Heart left ventricle (tissue), 16 donors: ENCODE measurements at regions not wholly inside any gene's neighbourhood (a gene's known extent, or its start where the extent isn't known, plus 50 kb on each side); places are given as distances from the start of the nearest gene placed in this dataset.
A peak's percentile ranks its signal among the peaks of the same experiment; 100 is the strongest.

Experiments
- ATAC-seq, 4 donors: fragments of 200-7000 bp; cut with Tn5 transposase; one replicate each; pipeline ENCODE4 v1.9.1; 2020 to 2022; ENCODE audit warnings: moderate library complexity in 4 of 4, mild to moderate bottlenecking in 3 of 4, moderate number of reproducible peaks in 1 of 4
- DNase-seq, 5 donors: peaks; one replicate each; pipeline ENCODE4 v3.0.0-alpha.2; 2020
- H3K27ac ChIP-seq, 12 donors: fragments of 200-600 bp; sonication (generic) in 4 of 12; one replicate each; pipeline versions ENCODE4 v1.5.0 to v1.8.0; 2016 to 2022; ENCODE audit warnings: mild to moderate bottlenecking in 2 of 12
- H3K27me3 ChIP-seq, 9 donors: fragments of 200-600 bp; sonication (generic) in 2 of 9; one replicate each; pipeline versions ENCODE4 v1.5.1 to v1.8.0; 2016 to 2022; ENCODE audit warnings: mild to moderate bottlenecking in 3 of 9
- H3K36me3 ChIP-seq, 9 donors: fragments of 200-600 bp; sonication (generic) in 2 of 9; one replicate each; pipeline versions ENCODE4 v1.5.0 to v1.8.0; 2018 to 2022; ENCODE audit warnings: mild to moderate bottlenecking in 2 of 9
- H3K4me1 ChIP-seq, 12 donors: fragments of 200-600 bp; sonication (generic) in 4 of 12; one replicate each; pipeline versions ENCODE4 v1.5.0 to v1.8.0; 2016 to 2022; ENCODE audit warnings: mild to moderate bottlenecking in 3 of 12
- H3K4me3 ChIP-seq, 12 donors: fragments of 200-600 bp; sonication (generic) in 4 of 12; one replicate each; pipeline versions ENCODE4 v1.5.0 to v1.8.0; 2017 to 2022; ENCODE audit warnings: mild to moderate bottlenecking in 9 of 12, moderate library complexity in 4 of 12
- H3K9me3 ChIP-seq, 12 donors: fragments of 200-600 bp; sonication (generic) in 4 of 12; one replicate each; pipeline versions ENCODE4 v1.5.0 to v1.8.0; 2016 to 2022; ENCODE audit warnings: mild to moderate bottlenecking in 1 of 12
- POLR2A ChIP-seq, 2 donors: fragments of 450-650 bp; IDR thresholded peaks; one replicate each; pipeline ENCODE4 v1.6.1; 2017; ENCODE audit warnings: antibody characterized with exemption in 2 of 2, mild to moderate bottlenecking in 2 of 2, moderate library complexity in 2 of 2
- WGBS, 4 donors: extraction: QIAGEN DNeasy Blood & Tissue Kit in 2 of 4; methylation state at CpG; one replicate each; pipeline versions ENCODE4 v1.1.5 to v1.1.7; 2013 to 2018; 5-methylcytosine and 5-hydroxymethylcytosine counted together
- intact Hi-C, 10 donors: fragments of 100-400 bp; cut with DNase I; formaldehyde crosslinking; loops; one replicate each; pipeline versions ENCODE4 v1.11.1 to v1.14.2; 2022
- TF ChIP-seq, protein P1 (sequence below), 12 donors: fragments of 200-600 bp; sonication (generic) in 4 of 12; IDR thresholded peaks; one replicate each; pipeline versions ENCODE4 v1.5.0 to v1.8.0; 2018 to 2022; ENCODE audit warnings: antibody characterized with exemption in 12 of 12, mild to moderate bottlenecking in 5 of 12
- donor health status: ischemic (EF 13 %, LVEDD 7.1; RV severe dilation, severe dysfunction).
- donor health status: healthy with polysubstance abuse.
- donor health status: DM: no; HTN: yes; CAD: no.
- donor health status: DM: no; HTN: no; CAD: no.
- donor health status: ischemic (EF 25% LVEDD 6.9; RV normal size, moderate dysfunction).
- donor health status: ischemic (EF 25% LVEDD 5.7; RV mildly dilated, moderate dysfunction).
- donor health status: healthy.
- donor health status: DM: yes; HTN: yes; CAD: no.
- donor health status: ischemic (EF 35%, LVEDD 5.7; RV mildly dilated, moderate dysfunction).
- donor health status: nonischemic (EF 11% LVEDD 7.7; RV severe dilation, severe dysfunction).
- donor health status: DM: yes; HTN: yes; CAD: no.
- donor health status: PGD.
- donor health status: ischemic (EF 29% LVEDD 5.4; RV normal size, mild dysfunction).
- donor health status: nonischemic (EF 23%, LVEDD 6.1; RV moderate dilation, normal function).

DNA sequence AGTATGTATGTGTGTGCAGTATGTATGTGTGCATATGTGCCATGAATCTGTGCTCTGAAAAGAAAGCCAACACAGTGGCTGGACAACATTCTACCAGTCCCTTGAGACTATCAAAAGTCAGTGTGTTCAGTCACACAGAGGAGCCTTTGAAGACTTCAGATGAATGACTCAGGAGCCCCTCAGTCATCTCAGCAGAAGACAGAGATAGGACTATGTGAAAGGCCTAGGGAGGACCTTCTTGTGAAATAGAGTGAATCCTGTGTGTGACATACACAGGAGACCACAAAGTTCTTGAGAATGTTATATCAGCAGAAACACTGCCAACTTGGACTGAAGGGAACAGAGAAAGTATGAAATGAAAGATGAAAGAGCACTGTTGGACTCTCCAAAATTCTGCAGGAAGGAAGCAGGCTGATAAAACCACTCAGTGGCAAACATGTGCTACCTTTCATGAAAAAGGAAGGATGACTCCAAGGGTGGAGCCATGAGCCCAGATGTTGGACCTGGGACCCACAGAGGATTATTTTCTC is 108.4 kb downstream of the METRNL start:
- H3K9me3 ChIP-seq, result peaks cover 0 to 10% (median 3%) of the 10 kb centered on the region in 12 donors

DNA sequence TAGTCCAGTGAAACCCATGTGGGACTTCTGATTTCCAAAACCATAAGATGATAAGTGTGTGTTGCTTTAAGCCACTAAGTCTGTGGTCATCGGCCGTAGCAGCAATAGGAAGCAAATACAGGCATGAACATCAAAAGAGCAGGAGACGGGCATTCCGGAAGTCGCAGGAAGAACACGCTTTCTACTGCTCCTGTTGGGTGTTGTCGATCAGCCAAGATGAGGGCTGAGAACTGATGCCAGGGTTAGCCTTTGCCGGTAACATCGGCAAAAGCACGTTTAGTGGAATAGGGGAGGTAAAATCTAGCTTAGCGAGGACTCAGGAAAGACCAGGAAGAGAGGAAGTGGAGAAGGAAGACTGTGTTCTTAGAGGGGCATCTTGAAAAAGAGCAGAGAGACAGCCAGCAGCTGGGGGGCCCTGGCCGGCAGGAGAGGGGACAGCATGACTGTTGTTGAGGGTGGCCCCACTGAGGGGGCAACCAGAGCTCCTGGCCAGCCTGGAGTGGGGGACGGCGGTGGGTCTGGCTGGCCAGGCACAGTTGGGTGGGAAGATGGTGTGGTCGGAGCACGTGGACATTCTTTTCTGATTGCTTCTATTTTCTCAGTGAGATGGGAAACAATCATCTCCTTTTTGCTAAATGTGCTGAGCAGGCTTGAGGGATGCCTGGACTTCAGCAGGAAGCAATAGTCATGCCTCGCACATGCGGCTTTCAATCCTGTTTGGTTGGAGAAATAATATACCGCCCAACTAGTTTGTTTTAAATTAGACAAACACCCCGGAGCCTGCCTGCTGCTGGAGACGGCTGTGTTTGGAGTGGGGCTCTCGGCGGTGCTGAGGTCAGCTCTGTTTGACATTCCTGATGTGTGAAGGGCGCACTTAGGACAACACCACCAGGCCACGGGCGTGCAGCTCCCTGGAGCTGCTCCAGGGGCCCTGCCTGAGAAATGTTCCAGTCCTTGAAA is 109.9 kb downstream of the METRNL start:
- no peak overlapping the region for H3K27ac ChIP-seq
- intact Hi-C loops, result no loop called here
- peaks cover 0 to 10% (median 3%) of the 10 kb centered on the region in 12 donors for H3K9me3 ChIP-seq
- no peaks in the 10 kb centered on the region for H3K27me3 ChIP-seq
- no peak overlapping the region for H3K4me3 ChIP-seq
- H3K4me1 ChIP-seq, result peaks cover 0 to 26% (median 5%) of the 10 kb centered on the region in 12 donors
- peak; percentile 13 to 73 (median 47) for DNase-seq
- WGBS, 4 donors, result 62 to 74% (median 70%) methylated on average over 26 of the region's 26 CpGs
- ATAC-seq, result peak in 3 of 4 donors; percentile 66 to 79 (median 66)
- no peak for TF ChIP-seq POLR2A (IDR thresholded peaks at IDR 0.05)
- TF ChIP-seq, protein P1, sequence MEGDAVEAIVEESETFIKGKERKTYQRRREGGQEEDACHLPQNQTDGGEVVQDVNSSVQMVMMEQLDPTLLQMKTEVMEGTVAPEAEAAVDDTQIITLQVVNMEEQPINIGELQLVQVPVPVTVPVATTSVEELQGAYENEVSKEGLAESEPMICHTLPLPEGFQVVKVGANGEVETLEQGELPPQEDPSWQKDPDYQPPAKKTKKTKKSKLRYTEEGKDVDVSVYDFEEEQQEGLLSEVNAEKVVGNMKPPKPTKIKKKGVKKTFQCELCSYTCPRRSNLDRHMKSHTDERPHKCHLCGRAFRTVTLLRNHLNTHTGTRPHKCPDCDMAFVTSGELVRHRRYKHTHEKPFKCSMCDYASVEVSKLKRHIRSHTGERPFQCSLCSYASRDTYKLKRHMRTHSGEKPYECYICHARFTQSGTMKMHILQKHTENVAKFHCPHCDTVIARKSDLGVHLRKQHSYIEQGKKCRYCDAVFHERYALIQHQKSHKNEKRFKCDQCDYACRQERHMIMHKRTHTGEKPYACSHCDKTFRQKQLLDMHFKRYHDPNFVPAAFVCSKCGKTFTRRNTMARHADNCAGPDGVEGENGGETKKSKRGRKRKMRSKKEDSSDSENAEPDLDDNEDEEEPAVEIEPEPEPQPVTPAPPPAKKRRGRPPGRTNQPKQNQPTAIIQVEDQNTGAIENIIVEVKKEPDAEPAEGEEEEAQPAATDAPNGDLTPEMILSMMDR (IDR thresholded peaks at IDR 0.05), result no peak
- no peaks in the 10 kb centered on the region for H3K36me3 ChIP-seq

More for the DNA sequence above, 108.4 kb downstream of the METRNL start:
- intact Hi-C loops, result no loop called here
- no peak overlapping the region for H3K27ac ChIP-seq
- DNase-seq, result no peak
- H3K36me3 ChIP-seq, result no peaks in the 10 kb centered on the region
- peaks cover 0 to 30% (median 10%) of the 10 kb centered on the region in 12 donors for H3K4me1 ChIP-seq
- TF ChIP-seq POLR2A (IDR thresholded peaks at IDR 0.05), result no peak
- TF ChIP-seq, protein P1 (IDR thresholded peaks at IDR 0.05), result no peak
- no peak for ATAC-seq
- no peak overlapping the region for H3K4me3 ChIP-seq
- H3K27me3 ChIP-seq, result no peaks in the 10 kb centered on the region

DNA sequence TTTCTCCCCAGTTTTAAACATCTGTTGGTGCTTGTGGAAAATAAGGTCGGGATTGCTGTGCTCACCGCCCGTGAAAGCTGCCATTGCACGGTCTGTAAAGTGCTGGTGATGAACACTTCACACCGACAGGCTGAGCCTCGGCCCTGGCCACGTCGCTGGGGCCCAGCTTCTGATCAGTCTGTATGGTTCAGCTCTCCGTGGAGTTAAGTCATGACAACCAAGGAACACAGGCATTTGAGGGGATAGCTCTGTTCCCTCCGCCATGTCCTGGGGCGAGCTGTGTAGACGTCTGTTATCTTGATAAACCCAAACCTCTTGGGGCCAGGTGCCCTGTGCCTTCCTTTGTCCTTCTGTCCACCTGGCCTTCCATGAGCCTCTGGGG is 110.6 kb downstream of the METRNL start:
- ATAC-seq, result peak in 2 of 4 donors; percentile 4 to 8
- TF ChIP-seq POLR2A (IDR thresholded peaks at IDR 0.05), result no peak
- TF ChIP-seq, protein P1 (IDR thresholded peaks at IDR 0.05), result no peak
- intact Hi-C loops, result no loop called here

More for the DNA sequence above, 110.6 kb downstream of the METRNL start:
- peaks cover 0 to 10% (median 3%) of the 10 kb centered on the region in 12 donors for H3K9me3 ChIP-seq
- no peaks in the 10 kb centered on the region for H3K36me3 ChIP-seq
- DNase-seq, result peak in 1 of 5 donors; percentile 14
- peaks cover 0 to 29% (median 6%) of the 10 kb centered on the region in 12 donors for H3K4me1 ChIP-seq
- no peaks in the 10 kb centered on the region for H3K27me3 ChIP-seq
- no peak overlapping the region for H3K4me3 ChIP-seq
- WGBS, 4 donors, result 71 to 81% (median 77%) methylated on average over 12 of the region's 12 CpGs
- H3K27ac ChIP-seq, result peak overlapping the region in 1 of 12 donors; percentile 17
